Right lobe of liver (tissue), 4 donors: ENCODE measurements at regions not wholly inside any gene's neighbourhood (a gene's known extent, or its start where the extent isn't known, plus 50 kb on each side); places are given as distances from the start of the nearest gene placed in this dataset.

Experiments used
- CTCF ChIP-seq, 4 donors: fragments of 200-600 bp in 3 of 4; fragments of 450-650 bp in 1 of 4; IDR thresholded peaks; one replicate each; pipeline versions ENCODE4 v1.5.1 to v1.8.0; 2016 to 2022; ENCODE audit warnings: antibody characterized with exemption in 4 of 4, mild to moderate bottlenecking in 2 of 4
- POLR2A ChIP-seq: fragments of 450-650 bp; IDR thresholded peaks from one replicate; pipeline ENCODE4 v1.6.1; 2017; ENCODE audit warnings: antibody characterized with exemption, mild to moderate bottlenecking
- donor health status: DM: no; HTN: no; CAD: no.
- donor health status: DM: no; HTN: no; CAD: no.
- donor health status: DM: no; HTN: yes; CAD: no.

- TF ChIP-seq CTCF (IDR thresholded peaks at IDR 0.05) (no peak), POLR2A (no peak)
Measured at GRCh38 chr15:87639305-87640011, 617.1 kb downstream of the NTRK3 start.
